22Rv1 (cell line): ENCODE measurements at regions not wholly inside any gene's neighbourhood (a gene's known extent, or its start where the extent isn't known, plus 50 kb on each side); places are given as distances from the start of the nearest gene placed in this dataset.

Source experiments
- H3K27ac ChIP-seq: fragments of 450-650 bp; 2 replicates; pipeline ENCODE4 v1.5.1; 2017
- ZFX ChIP-seq: fragments of 450-650 bp; IDR thresholded peaks from 2 replicates; pipeline ENCODE4 v1.6.1; 2017; ENCODE audit warnings: antibody characterized with exemption, borderline replicate concordance
- TF ChIP-seq, protein P1 (sequence below): fragments of 450-650 bp; IDR thresholded peaks from 2 replicates; pipeline ENCODE4 v1.5.1; 2017; ENCODE audit warnings: mild to moderate bottlenecking

DNA sequence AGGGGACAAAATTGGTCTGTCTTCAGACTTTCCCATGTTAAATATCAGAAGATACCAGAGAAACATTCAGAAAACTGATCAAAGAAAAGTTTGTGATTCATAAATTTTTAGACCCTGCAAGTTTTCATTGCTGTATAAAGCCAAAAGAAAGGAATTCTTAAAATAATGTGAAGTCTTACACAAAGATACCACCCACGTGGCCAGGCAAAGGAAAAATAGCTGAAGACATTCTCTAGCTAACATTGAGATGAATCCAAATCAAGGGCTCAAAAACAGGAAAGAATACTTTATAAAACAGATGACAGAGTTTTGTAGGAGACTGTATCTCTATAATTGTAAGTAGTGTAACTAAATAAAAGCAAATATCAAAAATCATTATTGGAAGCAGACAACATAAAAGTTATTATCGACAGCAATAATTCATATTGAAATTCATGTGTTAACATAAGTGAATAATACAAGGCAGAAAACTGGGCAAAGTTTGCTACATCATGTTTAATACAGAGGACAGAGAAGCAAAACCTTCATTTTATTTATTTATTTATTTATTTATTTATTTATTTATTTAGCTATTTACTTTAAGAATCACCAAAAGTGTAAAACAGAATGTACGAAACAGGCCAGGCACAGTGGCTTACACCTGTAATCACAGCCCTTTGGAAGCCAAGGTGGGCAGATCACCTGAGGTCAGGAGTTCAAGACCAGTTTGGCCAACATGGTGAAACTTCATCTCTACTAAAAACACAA is 204.6 kb upstream of the SLIT2 start:
- TF ChIP-seq ZFX = no peak
- TF ChIP-seq, protein P1, sequence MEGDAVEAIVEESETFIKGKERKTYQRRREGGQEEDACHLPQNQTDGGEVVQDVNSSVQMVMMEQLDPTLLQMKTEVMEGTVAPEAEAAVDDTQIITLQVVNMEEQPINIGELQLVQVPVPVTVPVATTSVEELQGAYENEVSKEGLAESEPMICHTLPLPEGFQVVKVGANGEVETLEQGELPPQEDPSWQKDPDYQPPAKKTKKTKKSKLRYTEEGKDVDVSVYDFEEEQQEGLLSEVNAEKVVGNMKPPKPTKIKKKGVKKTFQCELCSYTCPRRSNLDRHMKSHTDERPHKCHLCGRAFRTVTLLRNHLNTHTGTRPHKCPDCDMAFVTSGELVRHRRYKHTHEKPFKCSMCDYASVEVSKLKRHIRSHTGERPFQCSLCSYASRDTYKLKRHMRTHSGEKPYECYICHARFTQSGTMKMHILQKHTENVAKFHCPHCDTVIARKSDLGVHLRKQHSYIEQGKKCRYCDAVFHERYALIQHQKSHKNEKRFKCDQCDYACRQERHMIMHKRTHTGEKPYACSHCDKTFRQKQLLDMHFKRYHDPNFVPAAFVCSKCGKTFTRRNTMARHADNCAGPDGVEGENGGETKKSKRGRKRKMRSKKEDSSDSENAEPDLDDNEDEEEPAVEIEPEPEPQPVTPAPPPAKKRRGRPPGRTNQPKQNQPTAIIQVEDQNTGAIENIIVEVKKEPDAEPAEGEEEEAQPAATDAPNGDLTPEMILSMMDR = no peak

DNA sequence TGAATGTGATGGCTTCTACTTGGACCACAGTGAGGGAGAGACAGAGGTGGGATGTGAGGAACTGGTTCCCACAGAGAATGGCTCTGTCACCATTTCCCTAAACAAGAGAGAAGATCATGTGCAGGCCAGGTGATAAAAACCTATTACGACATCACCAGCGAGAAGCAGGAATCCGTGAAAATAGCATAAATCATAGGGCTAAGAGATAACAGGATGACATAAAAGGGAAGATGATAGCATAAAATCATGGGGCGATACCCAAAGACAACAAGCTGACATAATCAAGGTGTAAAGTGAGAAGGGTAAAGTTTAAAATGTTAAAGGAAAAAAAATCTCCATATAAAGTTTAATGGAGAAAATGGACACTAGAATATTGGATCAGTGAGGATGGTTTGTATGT is 205.5 kb upstream of the SLIT2 start:
- TF ChIP-seq, protein P1 = no peak
- TF ChIP-seq ZFX = no peak

More for the DNA sequence above, 204.6 kb upstream of the SLIT2 start:
- no peak overlapping the region for H3K27ac ChIP-seq

DNA sequence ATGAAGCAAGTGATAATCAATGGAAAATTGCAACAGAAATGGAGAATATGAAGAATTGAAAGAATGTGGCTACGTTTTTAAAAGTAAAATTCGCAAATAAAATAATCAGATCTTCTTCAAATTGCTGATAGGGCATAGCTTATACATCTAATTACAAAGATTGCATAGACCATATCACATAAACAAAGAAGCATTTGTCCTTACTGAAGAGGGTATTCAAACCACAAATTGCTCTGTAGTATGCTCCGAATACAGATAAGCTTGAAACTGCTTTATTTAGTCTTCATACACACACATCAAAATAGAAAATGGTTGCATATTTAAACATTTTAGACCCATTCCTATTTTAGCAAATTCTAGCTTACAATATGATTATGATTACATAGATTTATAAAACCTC is 206.7 kb upstream of the SLIT2 start:
- TF ChIP-seq, protein P1 = no peak
- no peak for TF ChIP-seq ZFX
- H3K27ac ChIP-seq = no peak overlapping the region

More for the DNA sequence above, 205.5 kb upstream of the SLIT2 start:
- H3K27ac ChIP-seq = no peak overlapping the region

DNA sequence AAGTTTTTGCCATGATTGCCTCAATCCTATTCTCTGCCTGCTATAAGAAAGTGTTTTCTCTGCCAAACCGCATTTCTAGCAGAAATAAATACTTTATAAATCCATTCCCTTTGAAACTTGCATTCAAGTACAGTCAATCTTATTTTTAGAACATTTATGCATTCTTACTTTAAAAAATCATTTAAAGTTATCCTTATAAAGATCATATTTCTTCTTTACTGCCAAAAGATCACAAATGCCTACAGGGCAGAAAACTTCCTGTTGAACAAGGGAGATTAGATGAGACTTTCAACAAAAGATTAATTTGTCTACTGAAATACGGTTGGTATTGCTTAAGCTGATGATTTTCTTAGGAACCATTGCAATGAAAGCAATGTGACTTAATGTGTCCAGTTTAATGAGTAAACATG is 207.2 kb upstream of the SLIT2 start:
- no peak for TF ChIP-seq ZFX
- TF ChIP-seq, protein P1 = no peak
- no peak overlapping the region for H3K27ac ChIP-seq

DNA sequence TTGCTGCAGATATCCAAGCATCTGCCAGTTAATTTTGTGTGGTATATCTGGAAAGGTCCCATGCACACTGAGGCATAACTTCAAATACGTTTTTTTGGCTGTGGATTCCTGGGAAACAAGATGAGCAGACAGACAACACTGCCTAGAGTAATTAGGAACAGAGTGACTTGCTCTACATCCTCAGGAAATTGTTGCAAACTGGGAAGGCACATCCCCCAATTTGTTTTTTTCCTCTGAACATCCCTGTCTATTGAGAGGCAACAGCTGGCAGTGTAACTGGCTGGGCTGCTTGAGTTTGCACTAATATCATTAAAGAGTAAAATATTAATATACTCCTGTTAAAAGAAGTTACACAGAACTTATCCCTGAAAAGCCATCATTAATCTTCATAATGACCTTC is 207.7 kb upstream of the SLIT2 start:
- no peak overlapping the region for H3K27ac ChIP-seq
- TF ChIP-seq, protein P1 = no peak
- TF ChIP-seq ZFX = no peak

DNA sequence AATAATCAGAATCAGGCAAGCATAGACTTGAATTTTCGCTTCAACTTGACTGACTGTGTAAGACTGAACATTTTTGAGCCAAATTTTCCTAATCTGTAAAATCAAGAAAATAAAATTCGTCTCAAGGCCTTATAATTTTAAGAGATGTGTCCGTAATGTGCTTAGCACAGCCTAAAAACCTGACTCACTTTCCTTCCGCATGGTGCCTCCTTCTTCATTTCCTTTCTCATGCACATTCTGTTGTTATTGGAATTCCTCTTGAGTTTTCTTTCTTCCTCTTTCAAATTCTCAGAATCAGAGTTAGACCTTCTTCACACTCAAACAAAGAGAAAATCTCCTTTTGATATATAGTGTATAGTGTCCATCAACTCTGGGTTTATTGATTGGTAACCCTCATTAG is 208.9 kb upstream of the SLIT2 start:
- H3K27ac ChIP-seq = no peak overlapping the region
- TF ChIP-seq, protein P1 = no peak
- TF ChIP-seq ZFX = no peak

DNA sequence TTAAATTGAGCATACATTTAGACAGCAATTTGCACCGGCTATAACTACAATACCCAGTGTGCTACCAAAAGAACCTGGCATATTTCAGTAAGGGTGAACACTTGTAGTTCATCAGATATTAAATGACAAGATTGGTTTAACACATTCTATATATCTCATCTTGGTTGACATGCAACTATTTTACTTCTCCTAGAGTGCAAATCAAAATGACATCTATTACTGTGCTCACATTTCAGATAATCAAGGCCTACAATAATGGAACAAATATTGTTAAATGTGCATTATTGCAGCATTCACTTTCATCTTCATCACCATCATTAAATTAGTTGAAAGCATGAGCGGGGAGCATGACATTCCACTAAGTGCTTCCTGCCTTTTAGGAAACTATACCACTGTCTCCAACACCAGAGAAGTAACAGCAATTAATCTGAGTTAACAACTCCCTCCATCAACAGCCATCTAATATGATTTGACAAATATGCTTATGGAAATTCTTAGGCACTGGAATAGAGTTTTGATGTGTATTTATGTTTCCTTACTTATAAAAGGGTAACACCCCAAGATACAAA is 209.8 kb upstream of the SLIT2 start:
- no peak overlapping the region for H3K27ac ChIP-seq
- no peak for TF ChIP-seq ZFX
- TF ChIP-seq, protein P1 = no peak
